ENCODE measurements at regions not wholly inside any gene's neighbourhood (a gene's known extent, or its start where the extent isn't known, plus 50 kb on each side); places are given as distances from the start of the nearest gene placed in this dataset.

GRCh38 chr9:134557331-134557730 lies 84.3 kb upstream of the COL5A1 start:
- Mint-ChIP-seq H3K4me3 (no peak overlapping the region), H3K9me3 (no peaks in the 10 kb centered on the region), H3K27ac (no peak overlapping the region), H3K36me3 (no peaks in the 10 kb centered on the region), H3K27me3 (peaks cover 3% of the 10 kb centered on the region), H3K4me1 (no peaks in the 10 kb centered on the region)

- Mint-ChIP-seq H3K4me1 (no peaks in the 10 kb centered on the region), H3K27ac (peak overlapping the region; percentile 62), H3K27me3 (peaks cover 1% of the 10 kb centered on the region), H3K36me3 (no peaks in the 10 kb centered on the region), H3K4me3 (no peak overlapping the region), H3K9me3 (no peaks in the 10 kb centered on the region)
Observed at GRCh38 chr9:134558124-134558905, 83.3 kb upstream of the COL5A1 start.

GRCh38 chr9:134559013-134559412 lies 82.6 kb upstream of the COL5A1 start:
- Mint-ChIP-seq H3K4me3 (no peak overlapping the region), H3K36me3 (no peaks in the 10 kb centered on the region), H3K27ac (no peak overlapping the region), H3K4me1 (no peaks in the 10 kb centered on the region), H3K9me3 (no peaks in the 10 kb centered on the region), H3K27me3 (peaks cover 1% of the 10 kb centered on the region)

DNA sequence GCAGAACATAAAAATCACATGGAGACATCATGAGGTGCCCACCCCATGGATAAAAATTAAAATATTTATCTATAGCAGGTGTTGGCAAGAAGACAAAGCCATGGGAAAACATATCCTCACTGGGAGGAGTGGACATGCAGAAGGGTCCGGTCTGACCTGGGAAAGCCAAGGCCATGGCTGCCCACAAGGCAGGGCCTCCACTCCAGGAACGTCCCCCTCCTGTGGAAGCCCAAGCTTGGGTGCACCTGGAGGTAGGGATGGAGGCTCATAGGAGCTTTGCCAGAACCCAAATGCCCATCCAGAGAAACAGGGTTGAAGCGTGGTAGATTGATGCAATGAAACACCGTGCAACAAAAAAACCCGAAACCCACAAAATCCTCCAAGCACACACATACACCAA lies 81.4 kb upstream of the COL5A1 start:
- peaks cover under 1% of the 10 kb centered on the region for H3K27me3 Mint-ChIP-seq
- H3K4me3 Mint-ChIP-seq = no peak overlapping the region
- no peak overlapping the region for H3K27ac Mint-ChIP-seq
- no peaks in the 10 kb centered on the region for H3K36me3 Mint-ChIP-seq
- no peaks in the 10 kb centered on the region for H3K4me1 Mint-ChIP-seq
- H3K9me3 Mint-ChIP-seq = no peaks in the 10 kb centered on the region

GRCh38 chr9:134560654-134561053 lies 80.9 kb upstream of the COL5A1 start:
- Mint-ChIP-seq H3K27ac (no peak overlapping the region), H3K9me3 (no peaks in the 10 kb centered on the region), H3K27me3 (no peaks in the 10 kb centered on the region), H3K4me1 (no peaks in the 10 kb centered on the region), H3K4me3 (no peak overlapping the region), H3K36me3 (no peaks in the 10 kb centered on the region)

DNA sequence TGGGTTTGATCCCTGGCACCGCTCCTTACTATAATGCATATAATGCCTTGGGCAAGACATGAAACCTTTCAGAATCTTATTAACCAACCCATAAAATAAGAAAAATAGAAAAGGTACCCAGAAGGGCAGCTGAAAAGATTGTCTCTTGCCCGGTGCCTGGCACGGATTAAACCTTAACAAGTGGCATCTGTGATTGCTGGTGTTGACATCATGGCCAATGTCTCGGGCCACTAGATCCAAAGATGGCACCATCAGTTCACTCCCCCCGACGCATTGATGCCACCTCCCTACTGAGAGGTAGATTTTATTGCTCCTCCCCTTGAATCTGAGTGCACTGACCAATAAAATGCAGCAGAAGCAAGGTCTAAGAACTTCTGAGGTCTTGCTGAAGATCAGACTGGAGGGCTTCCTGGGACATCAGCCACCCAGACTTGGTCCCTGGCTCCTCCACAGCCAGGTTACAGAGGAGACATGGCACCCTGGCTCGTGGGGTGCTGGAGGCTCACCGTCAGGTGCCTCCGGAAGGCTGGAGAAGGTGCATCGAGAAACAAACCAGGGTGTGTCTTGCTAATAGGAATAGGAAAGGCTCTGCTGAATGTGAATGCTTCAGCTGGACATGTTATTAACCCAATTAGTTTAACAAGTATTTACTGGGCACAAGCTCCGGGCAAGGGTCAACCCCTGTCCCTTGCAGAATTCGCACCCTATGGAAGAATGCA lies 80.0 kb upstream of the COL5A1 start:
- Mint-ChIP-seq H3K27ac (no peak overlapping the region), H3K4me1 (no peaks in the 10 kb centered on the region), H3K27me3 (no peaks in the 10 kb centered on the region), H3K4me3 (no peak overlapping the region), H3K9me3 (no peaks in the 10 kb centered on the region), H3K36me3 (no peaks in the 10 kb centered on the region)

- H3K36me3 Mint-ChIP-seq = no peaks in the 10 kb centered on the region
- no peak overlapping the region for H3K27ac Mint-ChIP-seq
- H3K9me3 Mint-ChIP-seq = peaks cover 1% of the 10 kb centered on the region
- H3K4me1 Mint-ChIP-seq = no peaks in the 10 kb centered on the region
- H3K27me3 Mint-ChIP-seq = no peaks in the 10 kb centered on the region
- no peak overlapping the region for H3K4me3 Mint-ChIP-seq
Observed at GRCh38 chr9:134562146-134562849, 79.3 kb upstream of the COL5A1 start.

- Mint-ChIP-seq H3K36me3 (peaks cover 1% of the 10 kb centered on the region), H3K9me3 (peaks cover 6% of the 10 kb centered on the region), H3K27ac (no peak overlapping the region), H3K27me3 (no peaks in the 10 kb centered on the region), H3K4me3 (no peak overlapping the region), H3K4me1 (no peaks in the 10 kb centered on the region)
Observed at GRCh38 chr9:134563397-134563796, 78.2 kb upstream of the COL5A1 start.

- H3K27me3 Mint-ChIP-seq = no peaks in the 10 kb centered on the region
- H3K27ac Mint-ChIP-seq = no peak overlapping the region
- peaks cover 6% of the 10 kb centered on the region for H3K9me3 Mint-ChIP-seq
Observed at GRCh38 chr9:134564431-134565170, 77.0 kb upstream of the COL5A1 start.

DNA sequence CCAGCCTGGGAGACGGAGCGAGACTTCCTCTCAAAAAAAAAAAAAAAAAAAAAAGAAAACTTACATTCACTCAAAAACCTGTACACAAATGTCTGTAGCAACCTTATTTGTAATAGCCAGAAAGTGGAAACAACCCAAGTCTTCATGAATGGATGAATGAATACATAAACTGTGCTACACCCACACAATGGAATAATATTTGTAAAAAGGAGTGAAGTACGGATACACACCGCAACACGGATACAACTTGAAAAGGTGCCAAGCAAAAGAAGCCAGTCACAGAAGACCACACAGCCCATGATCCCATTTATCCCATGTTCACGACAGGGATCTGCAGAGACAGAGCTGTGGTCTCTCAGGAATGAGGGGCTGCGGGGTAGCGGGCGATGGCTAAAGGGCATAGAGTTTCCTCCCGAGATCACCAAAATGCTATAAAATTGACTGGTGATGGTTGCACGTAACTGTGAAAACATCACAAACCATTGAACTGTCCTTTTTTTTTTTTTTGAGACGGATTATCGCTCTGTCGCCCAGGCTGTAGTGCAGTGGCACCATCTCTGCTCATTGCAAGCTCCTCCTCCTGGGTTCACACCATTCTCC lies 76.2 kb upstream of the COL5A1 start:
- Mint-ChIP-seq H3K4me3 (no peak overlapping the region), H3K9me3 (peaks cover 6% of the 10 kb centered on the region), H3K4me1 (no peaks in the 10 kb centered on the region), H3K27ac (no peak overlapping the region), H3K36me3 (peaks cover 1% of the 10 kb centered on the region), H3K27me3 (no peaks in the 10 kb centered on the region)

More at GRCh38 chr9:134564431-134565170, 77.0 kb upstream of the COL5A1 start:
- H3K36me3 Mint-ChIP-seq = peaks cover 1% of the 10 kb centered on the region
- no peak overlapping the region for H3K4me3 Mint-ChIP-seq
- H3K4me1 Mint-ChIP-seq = no peaks in the 10 kb centered on the region

DNA sequence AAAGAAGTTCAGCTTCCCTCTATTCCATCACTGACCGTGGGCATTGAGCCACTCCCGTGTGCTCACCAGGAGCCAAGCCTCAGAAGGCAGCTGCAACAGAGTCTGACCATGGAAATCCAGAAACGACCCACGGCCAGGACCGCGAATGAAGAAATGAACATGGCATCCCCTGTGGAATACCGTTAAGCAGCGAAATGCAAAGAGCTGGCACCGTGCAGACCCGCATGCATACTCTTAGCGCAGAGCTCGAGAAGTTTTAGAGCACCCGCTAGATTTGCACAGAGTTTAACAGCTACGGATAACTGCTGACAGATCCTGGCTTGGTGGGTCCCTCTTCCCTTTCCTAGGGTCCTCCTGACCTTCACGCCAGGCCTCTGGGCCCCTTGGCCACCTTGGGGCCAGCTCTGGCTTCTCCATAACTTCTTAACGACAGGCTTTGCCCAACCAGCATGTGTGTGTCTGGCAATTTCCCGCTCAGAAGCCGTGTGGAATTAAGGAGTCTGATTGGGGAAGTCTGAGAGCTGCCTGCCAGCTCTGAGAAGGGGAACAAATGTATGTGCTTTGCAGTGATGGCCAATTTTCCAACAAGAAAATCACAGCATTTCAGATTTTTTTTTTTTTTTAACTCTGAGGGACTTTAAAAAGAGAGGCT lies 75.3 kb upstream of the COL5A1 start:
- Mint-ChIP-seq H3K4me1 (no peaks in the 10 kb centered on the region), H3K27ac (no peak overlapping the region), H3K9me3 (peaks cover 6% of the 10 kb centered on the region), H3K27me3 (no peaks in the 10 kb centered on the region), H3K4me3 (no peak overlapping the region), H3K36me3 (peaks cover 1% of the 10 kb centered on the region)

DNA sequence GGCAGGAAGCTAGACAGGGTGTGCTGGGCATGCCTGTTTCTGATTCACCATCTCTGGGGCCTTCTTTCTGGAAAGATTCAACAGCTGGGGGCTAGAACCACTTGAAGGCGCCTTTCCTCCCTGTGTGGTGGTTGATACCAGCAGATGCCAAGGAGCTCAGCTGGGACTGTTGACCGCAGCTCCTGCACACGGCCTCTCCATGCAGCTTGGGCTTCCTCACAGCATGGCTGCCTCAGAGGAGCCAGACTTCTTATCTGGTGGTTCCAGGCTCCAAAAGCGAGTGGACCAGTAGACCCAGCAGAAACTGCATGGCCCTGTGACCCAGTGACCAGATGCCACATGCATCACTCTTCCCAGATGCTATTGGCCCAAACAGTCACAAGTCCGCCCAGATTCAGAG lies 74.7 kb upstream of the COL5A1 start:
- Mint-ChIP-seq H3K4me1 (no peaks in the 10 kb centered on the region), H3K9me3 (peaks cover 6% of the 10 kb centered on the region), H3K27me3 (no peaks in the 10 kb centered on the region), H3K4me3 (no peak overlapping the region), H3K36me3 (peaks cover 1% of the 10 kb centered on the region), H3K27ac (no peak overlapping the region)

DNA sequence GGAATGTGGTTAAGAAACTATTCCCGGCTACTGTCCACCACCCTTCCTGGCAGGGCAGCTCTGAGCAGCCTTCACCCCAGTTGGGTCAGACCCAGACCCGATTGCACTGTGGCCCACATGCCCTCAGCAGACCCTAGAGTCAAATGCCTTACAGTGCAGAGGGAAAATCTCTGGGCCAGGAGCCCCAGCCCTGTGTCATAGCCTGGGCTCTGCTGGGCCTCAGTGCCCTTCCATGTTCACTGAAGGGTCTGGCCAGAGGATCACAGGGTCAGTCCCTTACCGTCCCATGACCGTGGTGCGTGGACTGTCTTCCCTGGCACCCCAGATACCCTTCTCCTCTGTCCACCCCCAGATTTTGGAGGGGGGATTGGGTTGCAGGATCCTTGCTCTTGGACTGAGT lies 73.5 kb upstream of the COL5A1 start:
- H3K9me3 Mint-ChIP-seq = peaks cover 6% of the 10 kb centered on the region
- peaks cover 1% of the 10 kb centered on the region for H3K36me3 Mint-ChIP-seq
- no peaks in the 10 kb centered on the region for H3K27me3 Mint-ChIP-seq
- H3K27ac Mint-ChIP-seq = no peak overlapping the region
- H3K4me3 Mint-ChIP-seq = no peak overlapping the region
- H3K4me1 Mint-ChIP-seq = no peaks in the 10 kb centered on the region

DNA sequence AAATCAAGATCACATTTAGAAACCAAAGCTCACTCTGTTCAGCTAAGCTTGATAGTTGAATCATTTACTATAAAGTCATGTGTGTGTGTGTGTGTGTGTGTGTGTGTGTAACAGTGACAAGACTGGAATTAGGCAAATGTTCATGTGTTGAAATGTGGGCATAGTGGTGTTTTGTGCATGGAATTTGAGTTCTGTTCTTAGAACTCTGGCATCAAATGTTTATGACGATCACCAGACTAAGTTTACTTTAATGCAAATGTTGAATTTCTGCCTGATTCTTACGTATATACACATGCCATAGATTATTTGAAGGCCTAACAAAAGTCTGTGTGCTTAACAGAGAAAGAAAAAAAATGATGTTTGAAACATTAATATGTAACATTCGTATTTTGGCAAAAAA lies 72.8 kb upstream of the COL5A1 start:
- Mint-ChIP-seq H3K36me3 (peaks cover 1% of the 10 kb centered on the region), H3K4me3 (no peak overlapping the region), H3K9me3 (peaks cover 6% of the 10 kb centered on the region), H3K27me3 (no peaks in the 10 kb centered on the region), H3K27ac (no peak overlapping the region), H3K4me1 (no peaks in the 10 kb centered on the region)

GRCh38 chr9:134569626-134570025 lies 72.0 kb upstream of the COL5A1 start:
- Mint-ChIP-seq H3K27ac (no peak overlapping the region), H3K9me3 (peaks cover 6% of the 10 kb centered on the region), H3K36me3 (peaks cover 1% of the 10 kb centered on the region), H3K4me1 (no peaks in the 10 kb centered on the region), H3K27me3 (no peaks in the 10 kb centered on the region), H3K4me3 (no peak overlapping the region)
